Astrocyte of the spinal cord (primary cell): ENCODE measurements at regions not wholly inside any gene's neighbourhood (a gene's known extent, or its start where the extent isn't known, plus 50 kb on each side); places are given as distances from the start of the nearest gene placed in this dataset.

Experiments
- DNase-seq: peaks from one replicate; pipeline ENCODE4 v3.0.0; 2011; ENCODE audit warnings: low read depth, low spot score
- H3K4me3 ChIP-seq: 2 replicates; pipeline ENCODE4 v1.5.1; 2011; ENCODE audit warnings: low read depth, mild to moderate bottlenecking, low read length, moderate library complexity
- in situ Hi-C: cut with HindIII; loops from 2 replicates; pipeline ENCODE4 v1.10.0; 2017; ENCODE audit warnings: low sequenced_read_pairs
- TF ChIP-seq, protein P1 (sequence below): IDR thresholded peaks from 2 replicates; pipeline ENCODE4 v1.5.1; 2012; ENCODE audit warnings: low read depth, mild to moderate bottlenecking, low read length, inconsistent platforms

DNA sequence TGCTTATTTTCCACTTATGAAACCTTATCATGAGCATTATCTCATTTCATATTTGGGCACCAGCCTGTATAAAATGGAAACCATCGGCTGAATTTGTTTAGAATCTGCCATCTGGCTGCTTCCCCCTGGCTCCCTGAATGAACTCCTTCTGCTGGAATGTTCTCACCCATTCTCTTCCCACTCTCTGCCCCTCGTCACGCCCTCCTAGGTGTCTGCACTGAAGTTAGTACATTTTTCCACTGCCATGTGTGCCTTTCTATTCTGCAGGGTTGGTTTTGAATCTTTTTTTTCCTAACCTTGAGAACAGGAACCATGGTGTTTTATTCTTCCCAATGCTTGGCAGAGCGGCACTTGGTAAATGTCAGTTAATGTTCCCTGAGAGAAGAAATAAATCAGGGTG is 359.7 kb downstream of the MLLT3 start:
- TF ChIP-seq, protein P1, sequence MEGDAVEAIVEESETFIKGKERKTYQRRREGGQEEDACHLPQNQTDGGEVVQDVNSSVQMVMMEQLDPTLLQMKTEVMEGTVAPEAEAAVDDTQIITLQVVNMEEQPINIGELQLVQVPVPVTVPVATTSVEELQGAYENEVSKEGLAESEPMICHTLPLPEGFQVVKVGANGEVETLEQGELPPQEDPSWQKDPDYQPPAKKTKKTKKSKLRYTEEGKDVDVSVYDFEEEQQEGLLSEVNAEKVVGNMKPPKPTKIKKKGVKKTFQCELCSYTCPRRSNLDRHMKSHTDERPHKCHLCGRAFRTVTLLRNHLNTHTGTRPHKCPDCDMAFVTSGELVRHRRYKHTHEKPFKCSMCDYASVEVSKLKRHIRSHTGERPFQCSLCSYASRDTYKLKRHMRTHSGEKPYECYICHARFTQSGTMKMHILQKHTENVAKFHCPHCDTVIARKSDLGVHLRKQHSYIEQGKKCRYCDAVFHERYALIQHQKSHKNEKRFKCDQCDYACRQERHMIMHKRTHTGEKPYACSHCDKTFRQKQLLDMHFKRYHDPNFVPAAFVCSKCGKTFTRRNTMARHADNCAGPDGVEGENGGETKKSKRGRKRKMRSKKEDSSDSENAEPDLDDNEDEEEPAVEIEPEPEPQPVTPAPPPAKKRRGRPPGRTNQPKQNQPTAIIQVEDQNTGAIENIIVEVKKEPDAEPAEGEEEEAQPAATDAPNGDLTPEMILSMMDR: no peak
- in situ Hi-C loops: no loop called here
- no peak for DNase-seq
- H3K4me3 ChIP-seq: no peak overlapping the region

GRCh38 chr9:20256284-20256948 is 365.9 kb downstream of the MLLT3 start:
- in situ Hi-C loops: no loop called here
- TF ChIP-seq, protein P1: no peak
- DNase-seq: no peak
- no peak overlapping the region for H3K4me3 ChIP-seq

DNA sequence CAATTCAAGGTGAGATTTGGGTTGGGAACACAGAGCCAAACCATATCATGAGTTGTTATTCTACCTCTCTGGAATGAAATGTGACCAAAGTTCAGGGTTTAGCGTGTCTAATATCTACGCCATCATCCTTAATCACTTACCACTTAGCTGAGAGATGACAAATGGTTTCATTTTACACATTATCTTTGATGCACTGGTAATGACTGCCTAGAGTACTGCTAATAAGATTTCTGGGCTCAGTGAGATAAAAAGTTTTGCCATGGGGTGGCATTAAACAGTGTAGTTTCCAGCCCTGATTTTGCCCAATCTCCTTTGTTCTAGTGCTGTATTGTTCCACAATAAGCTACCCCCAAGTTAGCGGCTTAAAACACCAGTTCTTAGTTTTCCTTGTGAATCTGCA is 367.2 kb downstream of the MLLT3 start:
- in situ Hi-C loops: no loop called here
- no peak for DNase-seq
- TF ChIP-seq, protein P1: no peak
- no peak overlapping the region for H3K4me3 ChIP-seq

DNA sequence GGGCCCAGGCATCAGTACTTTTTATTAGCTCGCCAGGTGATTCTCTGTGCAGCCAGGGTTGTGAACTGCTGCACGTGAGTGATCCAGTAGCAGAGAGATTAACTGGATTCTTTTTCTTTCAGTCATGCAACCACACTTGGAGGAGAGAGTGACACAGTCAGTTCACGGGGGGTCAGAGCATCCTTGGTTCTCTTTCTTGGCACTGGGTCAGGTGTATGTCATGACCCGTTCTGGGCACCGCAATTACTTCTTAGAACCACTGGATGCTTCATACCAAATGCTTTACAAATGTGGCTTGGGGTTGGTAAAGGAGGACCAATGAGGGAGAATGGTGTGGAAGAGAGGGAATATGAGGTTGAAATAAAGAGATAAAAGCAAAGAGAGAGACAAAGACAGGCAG is 368.7 kb downstream of the MLLT3 start:
- in situ Hi-C loops: no loop called here
- DNase-seq: no peak
- H3K4me3 ChIP-seq: no peak overlapping the region
- TF ChIP-seq, protein P1: no peak

DNA sequence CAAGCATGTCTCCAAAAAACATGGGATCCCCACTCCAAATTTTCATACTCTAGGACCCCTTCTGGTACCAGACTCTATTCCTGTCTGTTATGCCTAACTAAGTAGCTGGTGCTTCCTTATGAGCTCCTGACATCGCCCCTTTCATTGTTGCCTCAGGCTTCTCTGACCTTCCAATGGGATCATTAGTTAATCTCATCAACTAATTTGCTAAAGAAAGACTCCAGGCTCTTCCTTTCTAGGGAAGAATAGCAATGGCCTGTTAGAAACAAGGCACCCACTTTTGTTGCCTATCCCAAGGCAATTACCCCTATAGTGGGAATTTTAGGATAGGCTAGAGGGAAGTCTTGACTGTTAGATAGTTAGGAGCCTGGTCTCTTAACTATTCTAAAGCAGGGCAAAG is 369.5 kb downstream of the MLLT3 start:
- H3K4me3 ChIP-seq: no peak overlapping the region
- no peak for DNase-seq
- in situ Hi-C loops: no loop called here
- TF ChIP-seq, protein P1: no peak

- H3K4me3 ChIP-seq: no peak overlapping the region
- TF ChIP-seq, protein P1: no peak
- in situ Hi-C loops: no loop called here
- no peak for DNase-seq
These were observed 371.5 kb downstream of the MLLT3 start for GRCh38 chr9:20250791-20251190.

DNA sequence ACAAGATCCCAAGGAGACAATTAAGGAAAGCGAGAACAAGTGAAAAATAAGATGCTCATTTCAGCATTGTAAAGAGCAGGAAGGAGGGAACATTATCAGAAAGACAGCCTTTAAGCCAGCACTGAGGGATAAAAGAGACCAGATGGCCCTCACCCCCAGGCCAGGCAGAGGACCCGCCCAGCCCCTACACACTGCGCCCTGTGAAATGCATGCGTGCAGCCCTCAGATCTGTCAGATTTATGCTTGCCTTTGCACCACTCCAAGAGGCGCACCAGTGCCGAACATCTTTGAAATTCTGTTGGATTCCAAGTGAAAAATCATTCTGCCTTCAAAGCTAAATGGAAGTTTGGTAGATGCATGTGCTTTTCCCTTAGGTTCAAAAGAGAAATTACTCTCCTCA is 378.0 kb downstream of the MLLT3 start:
- H3K4me3 ChIP-seq: no peak overlapping the region
- DNase-seq: no peak
- TF ChIP-seq, protein P1: no peak
- in situ Hi-C loops: no loop called here
